HG02885 (cell line): ENCODE measurements at regions not wholly inside any gene's neighbourhood (a gene's known extent, or its start where the extent isn't known, plus 50 kb on each side); places are given as distances from the start of the nearest gene placed in this dataset.

ENCODE experiments used
- ATAC-seq: cut with Tn5 transposase; IDR thresholded peaks from one replicate; pipeline ENCODE4 v1.9.1; 2021; ENCODE audit warnings: mild to moderate bottlenecking; ENCODE audit not compliant: unreplicated experiment, poor library complexity

DNA sequence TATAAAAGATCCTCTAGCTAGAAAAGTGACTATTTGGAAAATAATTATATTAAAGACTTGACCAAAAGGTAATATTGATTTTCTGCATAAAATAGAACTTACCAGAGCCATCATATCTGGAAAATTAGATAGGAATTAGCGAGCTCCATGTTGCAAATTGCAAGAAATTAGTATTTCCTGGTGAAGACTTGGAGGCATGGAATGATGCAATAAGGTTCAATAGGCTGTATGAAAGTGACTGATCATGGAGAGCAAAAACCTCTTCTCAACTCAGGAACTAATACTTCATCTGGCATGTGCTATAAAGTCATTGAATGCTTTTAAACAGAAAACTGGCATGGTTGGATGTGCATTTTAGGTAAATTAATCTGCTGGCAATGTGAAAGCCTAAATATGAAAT, 66.3 kb upstream of the UFM1 start:
- no peak for ATAC-seq

DNA sequence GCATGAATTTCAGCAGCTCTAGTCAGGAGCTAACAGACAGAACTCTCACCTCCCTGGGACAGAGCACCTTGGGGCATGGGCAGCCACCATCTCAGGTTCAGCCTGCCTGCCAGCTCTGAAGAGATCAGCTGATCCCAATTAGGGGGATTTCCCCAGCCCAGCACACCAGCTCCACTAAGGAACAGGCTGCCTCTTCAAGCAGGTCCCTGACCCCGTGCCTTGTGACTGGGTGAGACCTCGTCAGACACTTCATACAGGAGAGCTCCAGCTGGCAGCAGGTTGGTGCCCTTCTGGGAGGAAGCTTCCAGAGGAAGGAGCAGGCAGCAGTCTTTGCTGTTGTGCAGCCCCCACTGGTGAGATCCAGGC, 84.5 kb upstream of the UFM1 start:
- no peak for ATAC-seq

DNA sequence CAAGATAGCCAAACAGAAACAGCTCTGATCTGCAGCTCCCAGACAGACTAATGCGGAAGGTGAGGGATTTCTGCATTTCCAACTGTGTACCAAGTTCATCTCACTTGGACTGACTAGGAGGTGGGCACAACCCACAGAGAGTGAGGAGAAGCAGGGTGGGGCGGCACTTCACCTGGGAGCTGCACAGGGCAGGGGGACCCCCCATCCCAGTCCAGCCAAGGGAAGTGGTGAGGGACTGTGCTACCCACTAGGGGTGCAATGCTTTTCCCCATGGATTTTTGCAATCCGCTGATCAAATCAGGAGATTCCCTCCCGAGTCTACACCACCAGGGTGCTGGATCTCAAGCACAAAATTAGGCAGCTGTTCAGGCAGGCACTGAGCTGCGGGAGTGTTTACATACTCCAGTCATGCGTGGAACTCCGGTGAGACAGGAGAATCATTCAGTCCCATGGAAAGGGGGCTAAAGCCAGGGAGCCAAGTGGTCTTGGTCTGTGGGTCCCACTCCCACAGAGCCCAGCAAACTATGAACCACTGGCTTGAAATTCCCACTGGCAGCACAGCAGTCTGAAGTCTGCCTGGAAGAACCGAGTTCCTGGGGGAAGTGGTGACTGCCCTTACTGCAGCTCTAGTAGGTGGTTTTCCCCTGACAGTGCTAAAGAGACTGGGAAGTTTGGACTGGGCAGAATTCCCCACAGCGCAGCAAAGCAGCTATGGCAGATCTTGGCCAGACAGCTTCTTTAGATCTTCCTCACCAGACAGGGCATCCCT, 85.1 kb upstream of the UFM1 start:
- no peak for ATAC-seq

DNA sequence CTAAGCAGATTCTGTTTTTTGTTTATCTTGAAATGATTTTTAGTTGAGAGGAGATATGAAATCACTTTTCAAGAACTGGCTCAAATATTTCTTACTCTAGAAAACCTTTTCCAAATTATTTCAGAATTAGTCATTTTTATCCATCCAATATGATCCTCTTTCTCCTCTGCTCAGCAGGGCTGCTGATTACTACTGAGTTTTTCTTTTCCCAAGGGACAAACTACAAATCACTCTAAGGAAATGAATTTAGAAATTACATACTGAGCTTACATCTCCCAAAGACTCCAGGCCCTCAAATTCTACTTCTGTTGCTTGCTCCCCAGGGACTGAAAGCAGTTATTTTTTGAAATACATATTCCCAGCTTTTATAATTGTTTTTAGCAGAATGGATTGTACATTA, 87.4 kb upstream of the UFM1 start:
- no peak for ATAC-seq

DNA sequence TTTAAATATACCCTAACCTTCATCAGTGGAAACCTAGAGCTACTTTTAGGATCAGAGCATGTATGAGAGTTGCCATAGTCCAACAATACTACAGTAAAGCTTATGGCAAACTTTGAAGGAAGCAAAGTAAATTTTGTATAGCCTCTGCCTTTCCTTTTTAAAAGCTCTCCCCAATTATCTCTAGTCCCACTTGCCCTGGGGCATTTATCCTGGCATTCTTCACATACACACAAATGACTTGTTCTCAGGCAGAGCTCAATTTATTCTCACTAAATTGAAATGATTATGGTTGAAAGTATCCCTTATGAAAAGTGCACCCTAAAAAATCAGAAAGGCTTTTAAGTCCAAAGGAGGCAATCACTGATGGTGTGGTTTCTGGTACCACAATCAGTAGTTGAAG, 94.1 kb upstream of the UFM1 start:
- no peak for ATAC-seq

DNA sequence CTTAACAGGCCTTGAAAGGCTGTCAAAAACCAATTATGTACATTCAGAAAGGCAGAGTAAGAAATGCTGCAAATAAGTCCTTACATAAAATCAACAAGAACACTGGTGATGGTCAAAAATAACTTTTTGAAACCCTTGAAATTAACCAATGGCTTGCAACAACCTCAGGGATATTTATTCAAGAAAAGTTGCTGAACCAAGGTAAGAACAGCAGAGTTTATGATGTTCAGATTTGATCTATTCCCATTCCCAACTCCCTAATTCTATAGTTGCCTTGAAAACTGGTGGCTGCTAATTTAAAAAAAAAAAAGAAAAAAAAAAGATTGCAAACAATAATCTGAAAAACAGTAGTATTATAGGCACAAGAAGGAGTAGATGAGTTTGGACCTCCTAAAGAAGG, 109.8 kb upstream of the UFM1 start:
- no peak for ATAC-seq

DNA sequence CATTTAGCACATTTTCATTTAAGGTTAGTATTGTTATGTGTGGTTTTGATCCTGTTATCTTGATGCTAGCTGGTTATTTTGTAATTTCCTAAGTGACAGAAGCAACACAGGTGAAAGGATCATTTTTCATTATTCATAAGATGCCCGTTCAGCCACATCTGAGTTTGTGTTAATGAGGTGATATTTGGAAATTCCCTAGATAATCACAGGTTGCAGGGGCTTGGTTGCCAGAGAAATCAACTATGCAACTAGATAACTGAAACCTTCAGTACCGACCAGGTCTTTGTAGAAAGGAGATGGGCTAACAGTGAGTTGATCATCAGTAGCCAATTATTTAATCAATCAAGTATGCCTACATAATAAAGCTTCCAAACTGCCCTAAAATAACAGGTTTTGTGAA, 121.3 kb upstream of the UFM1 start:
- no peak for ATAC-seq

DNA sequence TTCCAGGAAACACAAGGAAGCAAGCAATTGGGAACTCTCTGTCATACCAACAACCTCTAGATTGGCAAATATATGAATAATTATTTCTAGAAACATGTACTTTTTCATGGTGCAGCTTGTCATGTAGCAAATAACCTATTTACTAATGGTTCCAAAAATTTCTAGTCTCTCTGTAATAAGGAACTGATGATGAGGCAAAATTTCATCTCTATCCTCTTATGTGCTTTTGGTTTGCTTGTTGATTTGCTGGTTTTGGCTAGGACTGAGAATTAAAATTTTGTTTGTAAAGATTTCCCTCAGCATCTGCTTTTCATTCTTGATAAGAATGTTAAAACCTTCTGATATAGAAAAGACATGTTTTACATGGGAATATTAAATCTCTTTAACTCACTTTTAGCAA, 123.2 kb upstream of the UFM1 start:
- no peak for ATAC-seq

DNA sequence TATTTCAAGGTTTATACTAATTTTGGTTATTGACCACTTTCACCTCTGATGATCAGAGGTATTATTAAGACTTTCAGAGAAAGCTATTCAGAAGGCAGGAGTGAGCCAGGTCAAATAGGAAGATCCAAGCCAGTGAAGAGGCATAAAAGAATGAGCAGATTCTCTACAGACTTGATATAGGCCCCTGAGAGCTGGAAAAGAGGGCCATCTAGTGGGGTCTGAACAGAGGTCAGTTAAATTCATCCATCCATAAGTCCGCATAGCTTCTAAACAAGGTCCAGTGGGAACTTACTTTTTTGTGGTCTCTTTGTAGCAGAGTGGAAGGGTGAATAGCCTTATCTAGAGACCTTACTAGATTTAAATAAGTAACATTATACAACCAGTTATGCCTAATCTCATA, 126.6 kb upstream of the UFM1 start:
- no peak for ATAC-seq

DNA sequence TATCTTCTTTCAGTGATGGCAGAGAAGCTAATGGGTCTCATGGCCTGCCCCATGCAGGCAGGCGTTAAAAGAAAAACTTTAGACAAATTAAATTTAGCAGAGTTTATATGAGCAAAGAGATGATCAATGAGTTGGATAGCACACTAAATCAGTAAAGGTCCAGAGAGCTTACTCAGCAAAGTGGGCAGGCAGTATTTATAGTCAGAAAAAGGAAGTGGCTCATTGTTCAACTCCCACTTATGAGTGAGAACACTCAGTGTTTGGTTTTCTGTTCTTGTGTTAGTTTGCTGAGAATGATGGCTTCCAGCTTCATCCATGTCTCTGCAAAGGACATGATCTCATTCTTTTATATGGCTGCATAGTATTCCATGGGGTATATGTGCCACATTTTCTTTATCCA, 128.5 kb upstream of the UFM1 start:
- ATAC-seq, result peak; percentile 85

DNA sequence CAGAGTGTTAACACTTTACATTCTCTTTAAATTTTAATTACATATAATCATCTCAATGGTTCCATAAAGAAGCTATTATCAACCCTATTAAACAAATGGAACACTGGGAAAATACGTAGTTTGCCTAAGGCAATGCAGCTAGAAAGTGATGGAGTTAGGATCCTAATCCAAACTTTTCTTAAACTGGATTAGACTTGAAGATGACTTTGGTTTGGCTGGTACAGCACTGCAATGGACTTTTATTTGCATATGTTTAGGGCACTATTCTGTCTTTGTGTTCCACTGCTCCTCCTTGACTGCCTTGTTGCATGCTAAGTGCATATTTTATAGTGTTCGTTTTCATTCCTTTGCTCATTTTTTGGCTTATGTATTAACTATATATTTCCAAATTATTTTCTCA, 133.5 kb upstream of the UFM1 start:
- no peak for ATAC-seq

DNA sequence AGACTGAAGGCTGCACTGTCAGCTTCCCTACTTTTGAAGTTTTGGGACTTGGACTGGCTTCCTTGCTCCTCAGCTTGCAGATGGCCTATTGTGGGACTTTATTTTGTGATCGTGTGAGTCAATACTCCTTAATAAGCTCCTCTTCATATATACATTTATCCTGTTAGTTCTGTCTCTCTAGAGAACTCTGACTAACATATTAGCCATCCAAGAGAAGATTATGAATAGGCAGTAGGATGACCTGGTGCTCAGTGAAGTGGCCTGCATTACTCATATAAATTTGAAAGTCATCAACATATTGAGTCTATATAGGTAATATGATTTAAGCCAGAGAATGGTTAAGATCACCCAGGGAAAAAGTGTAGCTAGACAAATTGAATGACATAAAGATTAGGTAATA, 136.3 kb upstream of the UFM1 start:
- ATAC-seq, result no peak

DNA sequence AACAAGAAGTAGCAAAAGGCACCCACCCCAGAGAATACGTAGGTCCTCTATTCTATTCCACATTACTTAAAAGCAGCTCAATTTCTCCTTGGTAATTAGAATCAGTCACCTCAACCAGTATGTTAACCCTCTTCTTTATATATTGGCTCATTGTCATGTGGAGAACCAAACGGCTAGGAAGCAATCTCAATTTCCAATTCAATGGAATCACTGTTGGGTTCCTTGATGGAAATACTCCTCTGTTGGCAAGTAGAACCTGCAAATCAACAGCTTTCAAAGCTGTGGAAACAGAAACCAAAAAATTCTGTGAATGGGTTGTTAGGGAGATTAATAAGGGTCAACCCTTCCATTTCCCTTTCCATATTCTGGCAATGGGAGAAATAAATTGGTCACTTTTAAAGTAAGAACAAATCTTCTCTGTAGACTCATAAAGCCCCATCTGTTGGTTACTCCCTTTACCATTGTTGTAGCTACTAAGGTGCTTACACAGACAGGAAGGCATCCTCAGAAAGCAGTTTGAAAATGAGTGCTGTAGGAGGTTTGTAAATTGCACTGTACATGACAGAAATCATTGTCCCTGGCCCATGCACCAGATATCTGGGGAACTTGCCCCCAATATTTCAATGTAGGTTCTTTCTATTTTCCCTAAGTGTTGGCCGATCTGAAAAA, 138.6 kb upstream of the UFM1 start:
- ATAC-seq, result no peak

DNA sequence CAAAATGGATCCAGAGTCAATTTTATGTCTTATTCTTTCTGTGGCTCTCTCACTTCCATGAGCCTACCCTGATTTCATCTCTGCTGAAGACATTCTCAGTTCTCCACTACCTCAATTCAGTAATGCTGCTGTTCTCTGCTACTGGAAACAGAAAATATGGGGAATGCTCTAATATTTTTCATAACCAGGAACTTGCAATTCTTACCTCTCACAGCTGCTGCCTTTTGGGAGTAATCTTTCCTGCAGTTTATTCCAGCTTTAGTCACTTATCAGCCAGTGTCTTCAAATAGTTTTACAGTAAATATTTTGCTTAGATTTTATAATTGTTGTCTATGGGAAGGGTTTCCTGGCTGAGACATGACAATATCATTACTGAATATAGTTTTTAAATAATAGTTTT, 145.1 kb upstream of the UFM1 start:
- ATAC-seq, result no peak

DNA sequence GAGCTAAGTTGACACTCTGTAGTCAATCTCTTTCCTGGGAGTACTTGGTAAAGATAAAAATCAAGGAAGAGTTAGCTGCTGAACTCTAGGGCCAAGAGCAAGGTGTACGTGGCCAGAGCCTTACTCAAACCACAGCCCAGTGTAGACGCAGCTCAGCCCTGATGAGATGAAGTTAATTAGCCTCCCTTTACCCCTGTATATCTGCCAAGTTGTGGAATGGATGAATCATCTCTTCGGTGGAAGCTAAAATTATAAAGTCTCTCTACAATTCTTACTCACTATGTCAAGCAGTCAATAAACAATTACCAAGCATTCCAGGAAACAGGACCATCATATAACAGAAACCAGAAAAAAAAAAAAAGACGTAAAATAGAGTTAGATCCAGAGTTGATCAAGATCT, 146.9 kb upstream of the UFM1 start:
- no peak for ATAC-seq

DNA sequence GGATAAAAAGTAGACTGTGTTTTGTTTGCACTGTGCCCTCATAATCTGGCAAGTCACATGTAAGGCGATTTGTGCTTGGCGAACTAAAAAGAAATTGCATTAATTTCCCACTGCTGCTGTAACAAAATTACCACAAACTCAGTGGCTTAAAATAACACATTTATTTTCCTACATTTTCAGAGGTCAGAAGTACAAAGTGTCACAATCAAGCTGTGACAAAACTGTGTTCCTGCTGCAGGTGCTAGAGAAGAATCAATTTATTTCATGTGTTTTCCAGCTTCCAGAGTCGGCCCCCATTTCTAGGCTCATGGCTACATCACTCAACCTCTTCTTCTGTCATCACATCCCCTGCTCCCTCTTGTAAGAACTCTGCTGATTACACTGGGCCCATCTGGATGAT, 158.6 kb upstream of the UFM1 start:
- no peak for ATAC-seq

DNA sequence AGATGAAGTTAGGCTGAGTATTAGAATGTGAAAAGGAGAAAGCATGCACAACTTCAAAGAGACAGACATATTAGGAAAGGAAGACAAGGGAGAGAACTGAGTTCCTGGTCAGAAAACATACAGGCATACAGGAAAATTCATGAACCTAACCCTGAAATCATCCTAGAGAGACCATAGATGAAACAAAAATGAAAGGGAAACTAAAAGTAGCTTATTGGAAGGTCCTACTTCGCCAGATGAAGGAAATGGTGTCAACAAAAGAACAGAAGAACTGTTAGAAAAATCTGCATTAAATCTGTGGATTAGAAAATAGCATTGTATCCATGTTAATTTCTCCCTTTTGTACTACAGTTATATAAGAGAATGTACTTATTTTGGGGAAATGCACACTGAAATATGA, 169.0 kb upstream of the UFM1 start:
- ATAC-seq, result peak; percentile 75

DNA sequence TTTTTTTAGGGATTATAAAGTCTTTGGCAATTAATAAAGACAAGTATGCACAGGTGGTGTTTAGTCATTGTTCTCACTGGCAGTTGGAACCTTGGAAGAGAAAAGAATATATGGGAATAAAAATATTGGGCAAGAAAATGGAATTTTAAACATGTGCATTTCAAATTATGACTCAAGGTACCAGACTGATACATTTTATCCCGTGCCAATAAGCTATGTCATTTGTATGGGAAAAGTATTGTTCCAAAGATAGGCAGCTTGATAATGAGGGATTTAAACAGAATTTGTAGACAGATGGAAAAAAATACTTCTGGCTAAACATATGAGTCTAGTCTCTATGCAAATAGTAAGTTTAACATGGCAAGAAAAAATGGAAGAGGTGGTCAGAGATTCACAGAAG, 169.5 kb upstream of the UFM1 start:
- no peak for ATAC-seq

DNA sequence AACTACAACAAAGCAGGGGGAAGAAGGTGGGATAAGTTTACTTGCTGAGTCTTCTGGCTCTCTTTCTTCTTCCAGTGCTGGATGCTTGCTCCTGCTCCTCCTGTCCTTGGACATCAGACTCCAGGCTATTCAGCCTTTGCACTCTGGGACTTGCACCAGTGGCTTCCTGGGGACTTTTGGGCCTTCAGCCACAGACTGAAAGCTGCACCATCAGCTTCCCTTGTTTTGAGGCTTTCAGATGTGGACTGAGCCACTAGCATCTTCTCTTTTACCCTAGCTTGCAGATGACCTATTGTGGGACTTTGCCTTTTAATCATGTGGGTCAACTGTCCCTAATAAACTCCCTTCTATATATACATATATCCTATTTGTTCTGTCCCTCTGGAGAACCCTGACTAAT, 173.0 kb upstream of the UFM1 start:
- ATAC-seq, result no peak

DNA sequence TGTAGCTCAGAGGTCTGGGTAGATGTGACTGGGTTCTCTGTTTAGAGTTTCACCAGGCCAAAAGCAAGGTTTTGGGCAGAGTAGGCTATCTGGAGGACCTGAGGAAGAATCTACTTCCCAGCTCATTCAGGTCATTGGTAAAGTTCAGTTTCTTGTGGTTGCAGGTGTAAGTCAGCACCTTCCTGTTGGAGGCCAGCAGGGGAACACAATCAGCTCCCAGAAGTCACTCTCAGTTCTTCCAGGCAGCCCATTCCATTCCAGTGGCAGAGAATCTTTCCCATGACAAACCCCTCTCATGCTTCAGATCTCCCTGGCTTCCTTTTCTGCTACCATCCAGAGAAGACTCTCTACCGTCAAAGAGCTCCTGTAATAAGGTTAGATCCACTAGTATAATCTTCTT, 176.2 kb upstream of the UFM1 start:
- no peak for ATAC-seq

DNA sequence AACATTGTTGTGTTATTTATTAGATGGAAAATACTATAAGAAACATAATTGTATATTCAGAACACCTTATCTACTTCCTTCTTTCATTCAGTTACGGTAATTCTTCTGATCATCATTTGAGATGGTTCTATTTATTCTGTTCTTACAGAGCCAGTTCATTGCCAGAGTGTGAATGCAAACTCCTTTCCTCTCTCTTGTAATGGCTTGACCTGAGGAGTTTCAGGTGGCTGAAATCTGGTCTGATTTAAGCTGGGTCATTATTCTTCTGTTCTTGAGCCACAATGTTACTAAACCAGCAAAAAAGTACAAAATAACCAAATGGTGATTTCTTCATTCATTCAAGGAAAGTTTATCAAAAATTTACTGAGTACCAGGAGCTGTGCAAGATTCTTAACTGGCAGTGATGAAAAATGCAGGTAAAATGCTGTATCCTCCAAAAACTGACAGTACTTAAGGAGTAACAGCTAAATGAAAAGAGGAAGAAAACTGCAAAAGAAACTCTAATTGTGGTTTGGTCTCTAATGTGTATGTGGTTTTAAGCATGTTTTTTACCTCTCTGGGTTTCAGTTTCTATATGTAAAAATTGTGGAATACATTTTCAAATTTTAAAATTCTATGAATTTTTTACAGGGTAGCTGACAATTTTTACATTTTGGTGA, 182.4 kb upstream of the UFM1 start:
- ATAC-seq, result peak; percentile 98

DNA sequence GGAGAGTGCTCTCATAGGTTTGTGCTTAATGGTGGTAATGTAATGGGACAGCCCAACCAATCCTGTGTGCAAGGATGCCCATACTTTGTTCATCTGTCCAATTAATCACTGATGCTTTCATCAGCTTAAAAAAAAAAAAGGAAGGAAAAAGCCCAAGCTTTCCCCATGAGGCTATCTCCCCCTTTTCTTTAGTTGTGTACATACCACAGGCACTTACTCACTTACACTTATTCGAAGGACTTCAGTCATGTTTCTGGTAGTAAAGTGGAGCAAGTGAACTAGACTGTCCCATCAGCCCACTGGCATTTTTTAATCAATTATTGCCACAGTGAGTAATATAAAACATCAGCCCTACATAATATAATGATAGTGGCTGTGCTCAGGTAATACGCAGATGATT, 183.5 kb upstream of the UFM1 start:
- no peak for ATAC-seq
